H1 (cell line): ENCODE measurements at regions not wholly inside any gene's neighbourhood (a gene's known extent, or its start where the extent isn't known, plus 50 kb on each side); places are given as distances from the start of the nearest gene placed in this dataset.

Experiments
- CTCF ChIA-PET: fragments of 300-600 bp; sonication (Branson Sonifier 250); formaldehyde crosslinking; loops from one replicate; lab custom pipeline; 2021; ENCODE audit not compliant: partially characterized antibody; lab: Charles Lee
- POLR2A ChIA-PET: fragments of 300-600 bp; sonication (Branson Sonifier 250); formaldehyde crosslinking; loops from one replicate; lab custom pipeline; 2021; ENCODE audit warnings: inconsistent platforms; ENCODE audit not compliant: partially characterized antibody; lab: Charles Lee
- DNase-seq, 2 experiments: peaks; one replicate each; pipeline versions ENCODE4 v3.0.0 to v3.0.0-alpha.2; 2010 to 2022; ENCODE audit warnings: low spot score in 2 of 2, low read depth in 1 of 2, mixed read lengths in 1 of 2
- FAIRE-seq: peaks from 2 replicates; lab custom pipeline; 2011; peaks lifted over from hg19 to GRCh38; lab: Jason Lieb, UNC
- H2AFZ ChIP-seq: 2 replicates; pipeline ENCODE4 v1.8.1; 2012; ENCODE audit warnings: low read length, inconsistent platforms
- H2AK5ac ChIP-seq: 2 replicates; pipeline ENCODE4 v1.6.1; 2013; ENCODE audit warnings: low read depth, low read length
- H2BK120ac ChIP-seq: replicated peaks from 2 replicates; pipeline ENCODE3; 2013; ENCODE audit warnings: low read depth, low read length, inconsistent platforms
- H2BK12ac ChIP-seq: 2 replicates; pipeline ENCODE4 v1.6.1; 2013; ENCODE audit warnings: low read depth, low read length
- H2BK15ac ChIP-seq: 2 replicates; pipeline ENCODE4 v1.6.1; 2013; ENCODE audit warnings: low read length
- H2BK20ac ChIP-seq: 2 replicates; pipeline ENCODE4 v1.6.1; 2013; ENCODE audit warnings: low read length
- H2BK5ac ChIP-seq: 2 replicates; pipeline ENCODE4 v1.6.1; 2013; ENCODE audit warnings: low read depth, low read length
- H3K14ac ChIP-seq: 2 replicates; pipeline ENCODE4 v1.6.1; 2013; ENCODE audit warnings: inconsistent platforms; ENCODE audit not compliant: insufficient read length
- H3K18ac ChIP-seq: 2 replicates; pipeline ENCODE4 v1.6.1; 2013; ENCODE audit warnings: low read length; ENCODE audit errors: extremely low read depth
- H3K23ac ChIP-seq: 2 replicates; pipeline ENCODE4 v1.6.1; 2013; ENCODE audit warnings: inconsistent platforms; ENCODE audit not compliant: insufficient read length
- H3K23me2 ChIP-seq: 2 replicates; pipeline ENCODE4 v1.6.1; 2013; ENCODE audit warnings: low read depth, low read length
- H3K27ac ChIP-seq: 2 replicates; pipeline ENCODE4 v1.6.1; 2011; ENCODE audit warnings: low read depth, low read length, inconsistent platforms
- H3K27me3 ChIP-seq, 4 experiments: replicated peaks in 1 of 4; 1 replicate in 1 of 4; 2 replicates in 3 of 4; pipeline versions ENCODE4 v1.6.1 to v1.8.1; 2011 to 2013; ENCODE audit warnings: low read length in 3 of 4, mild to moderate bottlenecking in 3 of 4, inconsistent platforms in 2 of 4, mixed read lengths in 2 of 4, moderate library complexity in 1 of 4; ENCODE audit not compliant: control insufficient read depth in 3 of 4, insufficient read depth in 3 of 4; ENCODE audit errors: extremely low read depth in 1 of 4
- H3K36me3 ChIP-seq, 4 experiments: 2 replicates each; pipeline versions ENCODE4 v1.6.1 to v1.8.1; 2011 to 2013; ENCODE audit warnings: mild to moderate bottlenecking in 4 of 4, low read length in 3 of 4, moderate library complexity in 2 of 4, control low read depth in 1 of 4, inconsistent platforms in 1 of 4; ENCODE audit not compliant: insufficient read depth in 4 of 4, control insufficient read depth in 2 of 4
- H3K4ac ChIP-seq: replicated peaks from 2 replicates; pipeline ENCODE3; 2013; ENCODE audit warnings: low read length, low read depth, mixed read lengths, inconsistent platforms; ENCODE audit not compliant: insufficient read length
- H3K4me1 ChIP-seq, 4 experiments: replicated peaks in 1 of 4; 1 replicate in 1 of 4; 2 replicates in 3 of 4; pipeline versions ENCODE4 v1.6.1 to v1.8.1; 2011 to 2013; ENCODE audit warnings: low read length in 3 of 4, inconsistent platforms in 2 of 4, mixed read lengths in 1 of 4; ENCODE audit not compliant: insufficient read depth in 4 of 4, control insufficient read depth in 3 of 4
- H3K4me2 ChIP-seq, 2 experiments: 2 replicates each; pipeline versions ENCODE4 v1.6.1 to v1.8.1; 2011 to 2013; ENCODE audit warnings: low read depth in 2 of 2, low read length in 2 of 2, control low read depth in 1 of 2, inconsistent platforms in 1 of 2, mild to moderate bottlenecking in 1 of 2; ENCODE audit not compliant: insufficient read depth in 1 of 2
- H3K4me3 ChIP-seq, 4 experiments: fragments of 200-600, 300-600 bp in 1 of 4; sonication (generic), shearing (Covaris generic), sonication (Bioruptor Twin) in 1 of 4; 2 replicates each; pipeline versions ENCODE4 v1.5.1 to v1.8.1; 2011 to 2016; ENCODE audit warnings: low read length in 4 of 4, low read depth in 3 of 4, control low read depth in 2 of 4, inconsistent platforms in 2 of 4, mild to moderate bottlenecking in 2 of 4, mixed read lengths in 1 of 4, moderate library complexity in 1 of 4; ENCODE audit not compliant: insufficient read depth in 2 of 4; ENCODE audit errors: extremely low read depth in 1 of 4
- H3K56ac ChIP-seq: replicated peaks from 2 replicates; pipeline ENCODE3; 2013; ENCODE audit warnings: low read depth, mild to moderate bottlenecking, mixed read lengths, low read length, inconsistent platforms; ENCODE audit not compliant: insufficient read length
- H3K79me1 ChIP-seq: 2 replicates; pipeline ENCODE4 v1.6.1; 2013; ENCODE audit warnings: low read depth, low read length, control low read depth
- H3K79me2 ChIP-seq, 2 experiments: 2 replicates each; pipeline versions ENCODE4 v1.6.1 to v1.8.1; 2012 to 2013; ENCODE audit warnings: low read length in 2 of 2, mild to moderate bottlenecking in 2 of 2, inconsistent platforms in 1 of 2; ENCODE audit not compliant: insufficient read depth in 2 of 2, control insufficient read depth in 1 of 2
- H3K9ac ChIP-seq, 4 experiments: replicated peaks in 1 of 4; 1 replicate in 1 of 4; 2 replicates in 3 of 4; pipeline versions ENCODE4 v1.6.1 to v1.8.1; 2011 to 2013; ENCODE audit warnings: low read depth in 3 of 4, low read length in 3 of 4, control low read depth in 2 of 4, mild to moderate bottlenecking in 2 of 4, moderate library complexity in 2 of 4, inconsistent platforms in 1 of 4; ENCODE audit errors: extremely low read depth in 1 of 4
- H3K9me3 ChIP-seq, 2 experiments: 2 replicates each; pipeline versions ENCODE4 v1.6.1 to v1.8.1; 2012 to 2013; ENCODE audit warnings: mild to moderate bottlenecking in 2 of 2, moderate library complexity in 2 of 2, control low read depth in 1 of 2, inconsistent platforms in 1 of 2, low read depth in 1 of 2, low read length in 1 of 2, mixed read lengths in 1 of 2; ENCODE audit not compliant: insufficient read depth in 2 of 2
- H4K20me1 ChIP-seq, 2 experiments: replicated peaks in 1 of 2; 2 replicates each; pipeline versions ENCODE3 to v1.8.1; 2011 to 2013; ENCODE audit warnings: inconsistent platforms in 2 of 2, low read length in 2 of 2, mild to moderate bottlenecking in 1 of 2; ENCODE audit not compliant: insufficient read depth in 2 of 2, control insufficient read depth in 1 of 2
- H4K5ac ChIP-seq: 2 replicates; pipeline ENCODE4 v1.6.1; 2013; ENCODE audit warnings: low read length, low read depth, mixed read lengths, inconsistent platforms; ENCODE audit not compliant: insufficient read length
- H4K8ac ChIP-seq: 2 replicates; pipeline ENCODE4 v1.8.0; 2013; ENCODE audit warnings: mild to moderate bottlenecking, moderate library complexity, low read length, inconsistent platforms; ENCODE audit not compliant: insufficient read depth; ENCODE audit errors: extremely low read depth
- H4K91ac ChIP-seq: replicated peaks from 2 replicates; pipeline ENCODE3; 2013; ENCODE audit warnings: low read length, mixed read lengths, inconsistent platforms; ENCODE audit not compliant: insufficient read length
- ASH2L ChIP-seq: fragments of 200-600, 300-600 bp; sonication (generic); IDR thresholded peaks from one replicate; pipeline ENCODE4 v1.7.1; 2017; ENCODE audit warnings: low read length
- E2F6 ChIP-seq: IDR thresholded peaks from 2 replicates; pipeline ENCODE4 v1.6.1; 2012; ENCODE audit warnings: inconsistent platforms
- FOSL1 ChIP-seq: IDR thresholded peaks from 2 replicates; pipeline ENCODE4 v1.6.1; 2011; ENCODE audit warnings: mild to moderate bottlenecking, low read depth, low read length, moderate library complexity; ENCODE audit not compliant: insufficient read depth
- HDAC2 ChIP-seq, 2 experiments: fragments of 300-600 bp in 1 of 2; sonication (generic) in 1 of 2; IDR thresholded peaks; 2 replicates each; pipeline ENCODE4 v1.6.1; 2011 to 2012; ENCODE audit warnings: low read depth in 2 of 2, low read length in 2 of 2, mild to moderate bottlenecking in 2 of 2, moderate library complexity in 2 of 2, borderline replicate concordance in 1 of 2, inconsistent platforms in 1 of 2
- JUN ChIP-seq: IDR thresholded peaks from 2 replicates; pipeline ENCODE4 v1.6.1; 2011; ENCODE audit warnings: low read depth, mild to moderate bottlenecking, improper control_type of control experiment, low read length
- NANOG ChIP-seq: IDR thresholded peaks from 2 replicates; pipeline ENCODE4 v1.6.1; 2011; ENCODE audit warnings: low read length, low read depth, mild to moderate bottlenecking, inconsistent platforms; ENCODE audit not compliant: insufficient read depth, poor library complexity, severe bottlenecking
- POLR2A ChIP-seq, 2 experiments: IDR thresholded peaks; 1 replicate in 1 of 2; 2 replicates in 1 of 2; pipeline ENCODE4 v1.6.1; 2011; ENCODE audit warnings: low read depth in 2 of 2, low read length in 2 of 2, mild to moderate bottlenecking in 2 of 2; ENCODE audit errors: control extremely low read depth in 1 of 2
- RXRA ChIP-seq: IDR thresholded peaks from 2 replicates; pipeline ENCODE4 v1.6.1; 2011; ENCODE audit warnings: low read depth, mild to moderate bottlenecking, low read length, moderate library complexity; ENCODE audit not compliant: insufficient read depth
- ZNF274 ChIP-seq: IDR thresholded peaks from 2 replicates; pipeline ENCODE4 v1.7.0; 2012; ENCODE audit warnings: low read length, borderline replicate concordance; ENCODE audit errors: extremely low read depth
- WGBS, 2 experiments: shearing (Covaris generic) in 1 of 2; methylation state at CpG; one replicate each; pipeline versions ENCODE4 v1.1.6 to v1.1.7; 2013 to 2015; ENCODE audit warnings: low lambda C conversion rate in 2 of 2, mixed read lengths in 2 of 2, inconsistent platforms in 1 of 2, low coverage in 1 of 2, missing lambda C conversion rate in 1 of 2; ENCODE audit not compliant: insufficient replicate concordance in 2 of 2, insufficient coverage in 1 of 2, insufficient read length in 1 of 2; ENCODE audit errors: extremely low coverage in 1 of 2, missing lambda C conversion rate in 1 of 2; 5-methylcytosine and 5-hydroxymethylcytosine counted together

- no peak overlapping the region for H2AFZ ChIP-seq
- no peak overlapping the region for H3K4me2 ChIP-seq
- H4K91ac ChIP-seq: no peak overlapping the region
- no peak overlapping the region for H3K9ac ChIP-seq
- no peaks in the 10 kb centered on the region for H3K79me2 ChIP-seq
- no peak overlapping the region for H4K8ac ChIP-seq
- H3K27ac ChIP-seq: no peak overlapping the region
- no peaks in the 10 kb centered on the region for H3K36me3 ChIP-seq
- no peaks in the 10 kb centered on the region for H3K27me3 ChIP-seq
- 94% methylated on average over 6 of the region's 6 CpGs; no CpG with 5 or more reads in 1 of the 2 experiments for WGBS, 2 experiments
- no peak overlapping the region for H3K18ac ChIP-seq
- no peak overlapping the region for H3K56ac ChIP-seq
- ChIA-PET POLR2A (no interaction called here), CTCF (no interaction called here)
- H4K5ac ChIP-seq: no peak overlapping the region
- no peaks in the 10 kb centered on the region for H3K23me2 ChIP-seq
- H2BK15ac ChIP-seq: no peak overlapping the region
- H2BK120ac ChIP-seq: no peak overlapping the region
- no peak overlapping the region for H3K4me3 ChIP-seq
- no peak overlapping the region for H2AK5ac ChIP-seq
- H3K14ac ChIP-seq: no peak overlapping the region
- H3K23ac ChIP-seq: no peak overlapping the region
- H3K79me1 ChIP-seq: no peaks in the 10 kb centered on the region
- no peaks in the 10 kb centered on the region for H3K4me1 ChIP-seq
- no peaks in the 10 kb centered on the region for H4K20me1 ChIP-seq
- H3K9me3 ChIP-seq: no peaks in the 10 kb centered on the region
- no peak overlapping the region for H3K4ac ChIP-seq
- H2BK5ac ChIP-seq: no peak overlapping the region
- DNase-seq (no peak), FAIRE-seq (no peak)
- TF ChIP-seq NANOG (no peak), E2F6 (no peak), POLR2A (IDR thresholded peaks at IDR 0.05; ENCODE audit: control extremely low read depth in 1 of 2, low read depth in 2 of 2, low read length in 2 of 2) (no peak), RXRA (no peak), ZNF274 (no peak), HDAC2 (IDR thresholded peaks at IDR 0.05; ENCODE audit: borderline replicate concordance in 1 of 2, low read depth in 2 of 2, low read length in 2 of 2) (no peak), FOSL1 (no peak), JUN (no peak), ASH2L (no peak)
- TF ChIP-seq, all 59 proteins: peak for 0
- no peak overlapping the region for H2BK12ac ChIP-seq
- no peak overlapping the region for H2BK20ac ChIP-seq
Observed at GRCh38 chr2:144812288-144812687, 292.4 kb upstream of the ZEB2 start.
